ENCODE measurements at regions not wholly inside any gene's neighbourhood (a gene's known extent, or its start where the extent isn't known, plus 50 kb on each side); places are given as distances from the start of the nearest gene placed in this dataset.
A peak's percentile ranks its signal among the peaks of the same experiment; 100 is the strongest.

- Histone ChIP-seq H3K4me3 (ENCODE audit: low read depth in 1 of 2, low read length in 2 of 2) (no peak overlapping the region), H3K36me3 (ENCODE audit: control insufficient read depth in 2 of 2, insufficient read depth in 2 of 2, low read length in 1 of 2) (no peaks in the 10 kb centered on the region), H3K4me1 (ENCODE audit: control insufficient read depth in 2 of 2, insufficient read depth in 2 of 2, low read length in 1 of 2) (no peaks in the 10 kb centered on the region), H3K27me3 (ENCODE audit: control insufficient read depth in 1 of 2, insufficient read depth in 2 of 2, low read length in 2 of 2) (no peaks in the 10 kb centered on the region), H3K9me3 (ENCODE audit: control insufficient read depth in 2 of 2, insufficient read depth in 1 of 2, low read depth in 1 of 2, low read length in 1 of 2) (no peaks in the 10 kb centered on the region), H3K27ac (ENCODE audit: low read depth in 2 of 2, low read length in 1 of 2) (no peak overlapping the region)
- WGBS, 2 donors: 90 to 93% methylated on average over 6 of the region's 6 CpGs
Observed at GRCh38 chr15:98203872-98204660, 243.6 kb downstream of the ARRDC4 start.

GRCh38 chr15:98207928-98208327, 247.4 kb downstream of the ARRDC4 start:
- H3K4me1 ChIP-seq (ENCODE audit: control insufficient read depth in 2 of 2, insufficient read depth in 2 of 2, low read length in 1 of 2): no peaks in the 10 kb centered on the region
- H3K27me3 ChIP-seq (ENCODE audit: control insufficient read depth in 1 of 2, insufficient read depth in 2 of 2, low read length in 2 of 2): no peaks in the 10 kb centered on the region
- no peak overlapping the region for H3K27ac ChIP-seq (ENCODE audit: low read depth in 2 of 2, low read length in 1 of 2)
- 74 to 79% methylated on average over 4 of the region's 4 CpGs for WGBS, 2 donors
- no peak overlapping the region for H3K4me3 ChIP-seq (ENCODE audit: low read depth in 1 of 2, low read length in 2 of 2)
- no peaks in the 10 kb centered on the region for H3K36me3 ChIP-seq (ENCODE audit: control insufficient read depth in 2 of 2, insufficient read depth in 2 of 2, low read length in 1 of 2)
- H3K9me3 ChIP-seq (ENCODE audit: control insufficient read depth in 2 of 2, insufficient read depth in 1 of 2, low read depth in 1 of 2, low read length in 1 of 2): no peaks in the 10 kb centered on the region

GRCh38 chr15:98213346-98213979, 253.0 kb downstream of the ARRDC4 start:
- 72 to 85% methylated on average over 6 of the region's 6 CpGs for WGBS, 2 donors
- Histone ChIP-seq H3K4me3 (ENCODE audit: low read depth in 1 of 2, low read length in 2 of 2) (no peak overlapping the region), H3K9me3 (ENCODE audit: control insufficient read depth in 2 of 2, insufficient read depth in 1 of 2, low read depth in 1 of 2, low read length in 1 of 2) (no peaks in the 10 kb centered on the region), H3K27ac (ENCODE audit: low read depth in 2 of 2, low read length in 1 of 2) (no peak overlapping the region), H3K36me3 (ENCODE audit: control insufficient read depth in 2 of 2, insufficient read depth in 2 of 2, low read length in 1 of 2) (no peaks in the 10 kb centered on the region), H3K4me1 (ENCODE audit: control insufficient read depth in 2 of 2, insufficient read depth in 2 of 2, low read length in 1 of 2) (no peaks in the 10 kb centered on the region), H3K27me3 (ENCODE audit: control insufficient read depth in 1 of 2, insufficient read depth in 2 of 2, low read length in 2 of 2) (no peaks in the 10 kb centered on the region)

GRCh38 chr15:98216166-98216565, 255.7 kb downstream of the ARRDC4 start:
- H3K9me3 ChIP-seq (ENCODE audit: control insufficient read depth in 2 of 2, insufficient read depth in 1 of 2, low read depth in 1 of 2, low read length in 1 of 2): no peaks in the 10 kb centered on the region
- no peaks in the 10 kb centered on the region for H3K4me1 ChIP-seq (ENCODE audit: control insufficient read depth in 2 of 2, insufficient read depth in 2 of 2, low read length in 1 of 2)
- H3K4me3 ChIP-seq (ENCODE audit: low read depth in 1 of 2, low read length in 2 of 2): no peak overlapping the region
- 66 to 76% methylated on average over 4 of the region's 4 CpGs for WGBS, 2 donors
- no peaks in the 10 kb centered on the region for H3K36me3 ChIP-seq (ENCODE audit: control insufficient read depth in 2 of 2, insufficient read depth in 2 of 2, low read length in 1 of 2)
- H3K27ac ChIP-seq (ENCODE audit: low read depth in 2 of 2, low read length in 1 of 2): no peak overlapping the region
- no peaks in the 10 kb centered on the region for H3K27me3 ChIP-seq (ENCODE audit: control insufficient read depth in 1 of 2, insufficient read depth in 2 of 2, low read length in 2 of 2)

- Histone ChIP-seq H3K4me3 (ENCODE audit: low read depth in 1 of 2, low read length in 2 of 2) (no peak overlapping the region), H3K27ac (ENCODE audit: low read depth in 2 of 2, low read length in 1 of 2) (peak overlapping the region; percentile 45 to 48), H3K9me3 (ENCODE audit: control insufficient read depth in 2 of 2, insufficient read depth in 1 of 2, low read depth in 1 of 2, low read length in 1 of 2) (no peaks in the 10 kb centered on the region), H3K4me1 (ENCODE audit: control insufficient read depth in 2 of 2, insufficient read depth in 2 of 2, low read length in 1 of 2) (peaks cover 0 to 3% of the 10 kb centered on the region in 2 donors), H3K36me3 (ENCODE audit: control insufficient read depth in 2 of 2, insufficient read depth in 2 of 2, low read length in 1 of 2) (no peaks in the 10 kb centered on the region), H3K27me3 (ENCODE audit: control insufficient read depth in 1 of 2, insufficient read depth in 2 of 2, low read length in 2 of 2) (no peaks in the 10 kb centered on the region)
- WGBS, 2 donors: 53 to 57% methylated on average over 6 of the region's 6 CpGs
Observed at GRCh38 chr15:98217356-98217755, 256.9 kb downstream of the ARRDC4 start.

- Histone ChIP-seq H3K9me3 (ENCODE audit: control insufficient read depth in 2 of 2, insufficient read depth in 1 of 2, low read depth in 1 of 2, low read length in 1 of 2) (no peaks in the 10 kb centered on the region), H3K36me3 (ENCODE audit: control insufficient read depth in 2 of 2, insufficient read depth in 2 of 2, low read length in 1 of 2) (no peaks in the 10 kb centered on the region), H3K4me1 (ENCODE audit: control insufficient read depth in 2 of 2, insufficient read depth in 2 of 2, low read length in 1 of 2) (peaks cover 0 to 3% of the 10 kb centered on the region in 2 donors), H3K27ac (ENCODE audit: low read depth in 2 of 2, low read length in 1 of 2) (no peak overlapping the region), H3K27me3 (ENCODE audit: control insufficient read depth in 1 of 2, insufficient read depth in 2 of 2, low read length in 2 of 2) (no peaks in the 10 kb centered on the region), H3K4me3 (ENCODE audit: low read depth in 1 of 2, low read length in 2 of 2) (no peak overlapping the region)
- WGBS, 2 donors: 49 to 63% methylated on average over 3 of the region's 3 CpGs
Observed at GRCh38 chr15:98221144-98221543, 260.6 kb downstream of the ARRDC4 start.

GRCh38 chr15:98221577-98221976, 261.1 kb downstream of the ARRDC4 start:
- no peaks in the 10 kb centered on the region for H3K27me3 ChIP-seq (ENCODE audit: control insufficient read depth in 1 of 2, insufficient read depth in 2 of 2, low read length in 2 of 2)
- no peak overlapping the region for H3K4me3 ChIP-seq (ENCODE audit: low read depth in 1 of 2, low read length in 2 of 2)
- 75 to 82% methylated on average over 4 of the region's 4 CpGs for WGBS, 2 donors
- peak overlapping the region in 1 of 2 donors; percentile 55 for H3K27ac ChIP-seq (ENCODE audit: low read depth in 2 of 2, low read length in 1 of 2)
- peaks cover 0 to 3% of the 10 kb centered on the region in 2 donors for H3K4me1 ChIP-seq (ENCODE audit: control insufficient read depth in 2 of 2, insufficient read depth in 2 of 2, low read length in 1 of 2)
- H3K9me3 ChIP-seq (ENCODE audit: control insufficient read depth in 2 of 2, insufficient read depth in 1 of 2, low read depth in 1 of 2, low read length in 1 of 2): no peaks in the 10 kb centered on the region
- H3K36me3 ChIP-seq (ENCODE audit: control insufficient read depth in 2 of 2, insufficient read depth in 2 of 2, low read length in 1 of 2): no peaks in the 10 kb centered on the region

GRCh38 chr15:98226149-98226548, 265.6 kb downstream of the ARRDC4 start:
- H3K4me1 ChIP-seq (ENCODE audit: control insufficient read depth in 2 of 2, insufficient read depth in 2 of 2, low read length in 1 of 2): peaks cover 0 to 3% of the 10 kb centered on the region in 2 donors
- H3K36me3 ChIP-seq (ENCODE audit: control insufficient read depth in 2 of 2, insufficient read depth in 2 of 2, low read length in 1 of 2): no peaks in the 10 kb centered on the region
- H3K9me3 ChIP-seq (ENCODE audit: control insufficient read depth in 2 of 2, insufficient read depth in 1 of 2, low read depth in 1 of 2, low read length in 1 of 2): no peaks in the 10 kb centered on the region
- 83 to 89% methylated on average over 3 of the region's 3 CpGs for WGBS, 2 donors
- no peak overlapping the region for H3K27ac ChIP-seq (ENCODE audit: low read depth in 2 of 2, low read length in 1 of 2)
- H3K27me3 ChIP-seq (ENCODE audit: control insufficient read depth in 1 of 2, insufficient read depth in 2 of 2, low read length in 2 of 2): peaks cover 0 to 3% of the 10 kb centered on the region in 2 donors
- no peak overlapping the region for H3K4me3 ChIP-seq (ENCODE audit: low read depth in 1 of 2, low read length in 2 of 2)

GRCh38 chr15:98226578-98226977, 266.1 kb downstream of the ARRDC4 start:
- Histone ChIP-seq H3K27me3 (ENCODE audit: control insufficient read depth in 1 of 2, insufficient read depth in 2 of 2, low read length in 2 of 2) (peaks cover 0 to 3% of the 10 kb centered on the region in 2 donors), H3K9me3 (ENCODE audit: control insufficient read depth in 2 of 2, insufficient read depth in 1 of 2, low read depth in 1 of 2, low read length in 1 of 2) (no peaks in the 10 kb centered on the region), H3K36me3 (ENCODE audit: control insufficient read depth in 2 of 2, insufficient read depth in 2 of 2, low read length in 1 of 2) (no peaks in the 10 kb centered on the region), H3K4me1 (ENCODE audit: control insufficient read depth in 2 of 2, insufficient read depth in 2 of 2, low read length in 1 of 2) (no peaks in the 10 kb centered on the region), H3K27ac (ENCODE audit: low read depth in 2 of 2, low read length in 1 of 2) (no peak overlapping the region), H3K4me3 (ENCODE audit: low read depth in 1 of 2, low read length in 2 of 2) (no peak overlapping the region)
- WGBS, 2 donors: 49% methylated on average over 2 of the region's 2 CpGs

GRCh38 chr15:98228846-98229245, 268.3 kb downstream of the ARRDC4 start:
- H3K9me3 ChIP-seq (ENCODE audit: control insufficient read depth in 2 of 2, insufficient read depth in 1 of 2, low read depth in 1 of 2, low read length in 1 of 2): no peaks in the 10 kb centered on the region
- H3K36me3 ChIP-seq (ENCODE audit: control insufficient read depth in 2 of 2, insufficient read depth in 2 of 2, low read length in 1 of 2): no peaks in the 10 kb centered on the region
- H3K4me1 ChIP-seq (ENCODE audit: control insufficient read depth in 2 of 2, insufficient read depth in 2 of 2, low read length in 1 of 2): no peaks in the 10 kb centered on the region
- H3K27me3 ChIP-seq (ENCODE audit: control insufficient read depth in 1 of 2, insufficient read depth in 2 of 2, low read length in 2 of 2): peaks cover 0 to 3% of the 10 kb centered on the region in 2 donors
- H3K27ac ChIP-seq (ENCODE audit: low read depth in 2 of 2, low read length in 1 of 2): no peak overlapping the region
- 50 to 85% methylated on average over 4 of the region's 4 CpGs for WGBS, 2 donors
- H3K4me3 ChIP-seq (ENCODE audit: low read depth in 1 of 2, low read length in 2 of 2): no peak overlapping the region
